AG04450 (cell line): ENCODE measurements at regions not wholly inside any gene's neighbourhood (a gene's known extent, or its start where the extent isn't known, plus 50 kb on each side); places are given as distances from the start of the nearest gene placed in this dataset.

Experiments
- CTCF ChIA-PET: fragments of 300-600, 350-600 bp; formaldehyde crosslinking; extraction: SDS; loops from one replicate; lab custom pipeline; 2022; ENCODE audit warnings: antibody characterized with exemption, inconsistent platforms; lab: Charles Lee
- POLR2A ChIA-PET: fragments of 350-600 bp; formaldehyde crosslinking; extraction: SDS; loops from one replicate; lab custom pipeline; 2021; ENCODE audit warnings: antibody characterized with exemption, inconsistent platforms; lab: Yijun Ruan, JAX
- DNase-seq: peaks from one replicate; pipeline ENCODE4 v3.0.0-alpha.2; 2011; ENCODE audit warnings: low read depth, low spot score
- H3K27ac ChIP-seq: one replicate; pipeline ENCODE4 v1.5.1; 2012; ENCODE audit warnings: low read depth, low read length, control low read depth
- H3K27me3 ChIP-seq: one replicate; pipeline ENCODE4 v1.6.0; 2012; ENCODE audit warnings: low read length; ENCODE audit not compliant: control insufficient read depth, insufficient read depth
- H3K4me3 ChIP-seq: 2 replicates; pipeline ENCODE4 v1.5.1; 2011; ENCODE audit warnings: mild to moderate bottlenecking, low read depth, low read length, control low read depth
- H3K9me3 ChIP-seq: 2 replicates; pipeline ENCODE4 v1.5.1; 2012; ENCODE audit warnings: low read length; ENCODE audit not compliant: control insufficient read depth, insufficient read depth
- TF ChIP-seq, protein P1 (sequence below): IDR thresholded peaks from 2 replicates; pipeline ENCODE4 v1.5.1; 2011; ENCODE audit warnings: low read depth, low read length, control low read depth, inconsistent platforms

DNA sequence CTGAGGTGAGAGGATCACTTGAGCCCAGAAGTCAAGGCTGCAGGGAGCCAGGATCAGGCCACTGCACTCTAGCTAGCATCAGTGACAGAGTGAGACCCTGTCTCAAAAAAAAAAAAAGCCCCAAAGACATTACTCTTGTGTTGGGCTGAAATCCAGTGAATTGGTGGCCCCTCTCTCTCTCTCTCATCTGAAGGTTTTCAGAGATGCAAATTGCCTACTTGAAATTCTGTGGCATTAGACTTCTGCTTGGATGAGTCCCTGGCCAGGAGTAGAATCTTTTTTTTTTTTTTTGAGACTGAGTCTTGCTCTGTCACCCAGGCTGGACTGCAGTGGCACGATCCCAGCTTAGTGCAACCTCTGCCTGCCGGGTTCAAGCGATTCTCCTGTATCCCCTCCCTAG lies 112.0 kb upstream of the ATF7IP start:
- TF ChIP-seq, protein P1, sequence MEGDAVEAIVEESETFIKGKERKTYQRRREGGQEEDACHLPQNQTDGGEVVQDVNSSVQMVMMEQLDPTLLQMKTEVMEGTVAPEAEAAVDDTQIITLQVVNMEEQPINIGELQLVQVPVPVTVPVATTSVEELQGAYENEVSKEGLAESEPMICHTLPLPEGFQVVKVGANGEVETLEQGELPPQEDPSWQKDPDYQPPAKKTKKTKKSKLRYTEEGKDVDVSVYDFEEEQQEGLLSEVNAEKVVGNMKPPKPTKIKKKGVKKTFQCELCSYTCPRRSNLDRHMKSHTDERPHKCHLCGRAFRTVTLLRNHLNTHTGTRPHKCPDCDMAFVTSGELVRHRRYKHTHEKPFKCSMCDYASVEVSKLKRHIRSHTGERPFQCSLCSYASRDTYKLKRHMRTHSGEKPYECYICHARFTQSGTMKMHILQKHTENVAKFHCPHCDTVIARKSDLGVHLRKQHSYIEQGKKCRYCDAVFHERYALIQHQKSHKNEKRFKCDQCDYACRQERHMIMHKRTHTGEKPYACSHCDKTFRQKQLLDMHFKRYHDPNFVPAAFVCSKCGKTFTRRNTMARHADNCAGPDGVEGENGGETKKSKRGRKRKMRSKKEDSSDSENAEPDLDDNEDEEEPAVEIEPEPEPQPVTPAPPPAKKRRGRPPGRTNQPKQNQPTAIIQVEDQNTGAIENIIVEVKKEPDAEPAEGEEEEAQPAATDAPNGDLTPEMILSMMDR = no peak
- no peaks in the 10 kb centered on the region for H3K27me3 ChIP-seq
- POLR2A ChIA-PET = interaction anchor here (1.1 kb wide), 1 partner anchor 112 kb away, joined by 4 read pairs; no protein-coding TSS in a partner anchor
- H3K27ac ChIP-seq = no peak overlapping the region
- H3K4me3 ChIP-seq = no peak overlapping the region
- DNase-seq = no peak
- no peaks in the 10 kb centered on the region for H3K9me3 ChIP-seq
- CTCF ChIA-PET = interaction anchor here (0.9 to 3.4 kb wide), 2 partner anchors 15 to 149 kb away, joined by 4 to 16 read pairs; no protein-coding TSS in a partner anchor

DNA sequence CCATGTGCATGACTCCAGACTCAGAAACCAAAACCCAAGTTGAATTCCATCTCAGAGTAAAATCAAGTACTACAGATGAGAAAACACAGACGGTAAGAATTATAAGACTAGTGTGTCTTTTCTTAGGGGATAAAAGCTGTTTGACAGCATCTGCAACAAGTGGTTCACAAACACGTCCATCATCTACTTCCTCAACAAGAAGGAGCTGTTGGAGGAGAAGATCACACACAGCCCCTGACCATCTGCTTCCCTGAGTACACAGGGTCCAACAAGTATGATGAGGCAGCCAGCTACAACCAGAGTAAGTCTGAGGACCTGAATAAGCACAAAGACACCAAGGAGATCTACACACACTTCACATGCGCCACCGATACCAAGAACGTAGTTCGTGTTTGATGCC lies 110.7 kb upstream of the ATF7IP start:
- Histone ChIP-seq H3K27me3 (no peaks in the 10 kb centered on the region), H3K9me3 (peaks cover 6% of the 10 kb centered on the region), H3K4me3 (no peak overlapping the region), H3K27ac (no peak overlapping the region)
- no peak for DNase-seq
- TF ChIP-seq, protein P1 = no peak
- ChIA-PET CTCF (interaction anchor here (1.5 to 3.4 kb wide), 3 partner anchors 16 to 130 kb away, joined by 4 to 16 read pairs (median 9); partner anchors contain the start of gene ATF7IP), POLR2A (interaction anchor here (1.1 to 1.9 kb wide), 2 partner anchors 110 to 111 kb away, joined by 4 to 7 read pairs; partner anchors contain the start of gene ATF7IP)

DNA sequence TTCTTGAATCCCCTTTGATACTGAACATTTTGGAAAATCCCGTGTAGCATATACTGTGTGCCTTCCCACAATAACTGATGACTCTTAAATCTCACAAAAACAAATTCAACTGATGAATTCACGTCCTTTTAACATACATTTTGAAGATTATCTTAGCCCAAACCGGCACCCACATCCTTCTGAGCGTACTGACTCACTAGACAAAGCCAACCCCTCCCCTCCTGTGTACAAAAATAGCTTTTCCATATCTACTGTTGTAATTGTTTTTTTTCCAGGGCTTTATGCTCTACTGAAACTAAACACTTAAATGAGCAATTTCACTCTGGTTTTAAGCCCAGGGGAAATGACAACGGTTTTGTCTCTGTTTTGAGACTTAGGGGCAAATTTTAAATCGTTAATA lies 109.4 kb upstream of the ATF7IP start:
- CTCF ChIA-PET = interaction anchor here (0.6 to 3.4 kb wide), 11 partner anchors 15 to 515 kb away, joined by 3 to 16 read pairs (median 3); partner anchors contain the start of gene ATF7IP

DNA sequence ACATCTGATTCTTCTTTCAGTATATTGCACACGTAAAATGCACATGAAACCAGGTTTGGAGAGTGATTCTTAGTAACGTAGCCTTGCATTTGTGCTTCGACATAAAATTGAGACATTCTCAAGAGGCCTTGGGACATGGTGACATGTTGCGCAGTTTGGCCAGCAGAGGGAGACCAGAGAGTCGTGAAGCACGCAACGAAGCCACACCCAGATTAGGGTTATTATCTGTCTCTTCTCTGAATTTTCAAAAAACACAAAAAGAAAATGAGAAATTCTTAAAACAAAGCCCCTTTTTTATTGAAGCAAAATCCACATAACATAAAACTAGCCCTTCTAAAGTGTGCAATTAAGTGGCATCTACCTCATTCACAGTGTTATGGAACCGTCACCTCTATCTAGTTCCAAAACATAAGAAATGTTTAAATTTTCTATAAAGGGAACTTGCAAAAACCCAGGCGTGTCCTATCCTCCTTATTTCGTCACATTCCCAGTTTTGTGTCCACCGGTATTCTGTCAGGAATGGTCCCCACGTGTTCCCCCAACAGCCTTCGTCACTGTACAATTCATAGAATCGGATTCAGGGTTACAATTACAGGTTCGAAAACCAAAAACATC lies 108.8 kb upstream of the ATF7IP start:
- H3K4me3 ChIP-seq = no peak overlapping the region
- ChIA-PET CTCF (interaction anchor here (0.8 to 3.4 kb wide), 3 partner anchors 18 to 199 kb away, joined by 3 to 16 read pairs (median 3); no protein-coding TSS in a partner anchor), POLR2A (interaction anchor here (1.9 kb wide), 1 partner anchor 109 kb away, joined by 7 read pairs; the partner anchor contains the start of gene ATF7IP)

More for the DNA sequence above, 109.4 kb upstream of the ATF7IP start:
- Histone ChIP-seq H3K27me3 (no peaks in the 10 kb centered on the region), H3K27ac (no peak overlapping the region), H3K4me3 (no peak overlapping the region), H3K9me3 (peaks cover 10% of the 10 kb centered on the region)
- no peak for DNase-seq
- TF ChIP-seq, protein P1 = no peak
- POLR2A ChIA-PET = interaction anchor here (1.9 kb wide), 1 partner anchor 109 kb away, joined by 7 read pairs; the partner anchor contains the start of gene ATF7IP

More for the DNA sequence above, 108.8 kb upstream of the ATF7IP start:
- peak; percentile 73 for DNase-seq
- TF ChIP-seq, protein P1 = peak; percentile 79
- H3K9me3 ChIP-seq = peaks cover 10% of the 10 kb centered on the region
- peak overlapping the region; percentile 77 for H3K27ac ChIP-seq
- no peaks in the 10 kb centered on the region for H3K27me3 ChIP-seq
